Neural cell (in vitro differentiated cells): ENCODE measurements at regions not wholly inside any gene's neighbourhood (a gene's known extent, or its start where the extent isn't known, plus 50 kb on each side); places are given as distances from the start of the nearest gene placed in this dataset.

Experiments
- H2AFZ ChIP-seq: fragments of 200-600, 300-800 bp; sonication (generic), shearing (Covaris generic); 2 replicates; pipeline ENCODE4 v1.6.0; 2014; ENCODE audit warnings: low read depth, mild to moderate bottlenecking, antibody characterized with exemption, low read length, moderate library complexity
- H3F3A ChIP-seq: fragments of 200-600 bp; shearing (Covaris generic); 2 replicates; pipeline ENCODE4 v1.6.1; 2016; ENCODE audit warnings: mild to moderate bottlenecking, moderate library complexity, mixed read lengths, antibody characterized with exemption, low read length; ENCODE audit not compliant: insufficient read depth, poor library complexity, severe bottlenecking
- H3K27ac ChIP-seq: fragments of 200-600, 300-800 bp; sonication (generic), shearing (Covaris generic); 2 replicates; pipeline ENCODE4 v1.5.1; 2014; ENCODE audit warnings: mild to moderate bottlenecking, low read length, moderate library complexity
- H3K27me3 ChIP-seq: fragments of 300-800, 200-600 bp; sonication (generic), shearing (Covaris generic); 2 replicates; pipeline ENCODE4 v1.6.0; 2014; ENCODE audit warnings: mild to moderate bottlenecking, low read depth, low read length, moderate library complexity; ENCODE audit not compliant: insufficient read depth
- H3K36me3 ChIP-seq: fragments of 300-800, 200-600 bp; sonication (generic), shearing (Covaris generic); 2 replicates; pipeline ENCODE4 v1.5.1; 2014; ENCODE audit warnings: mild to moderate bottlenecking, antibody characterized with exemption, low read length, moderate library complexity; ENCODE audit not compliant: insufficient read depth
- H3K4me2 ChIP-seq: fragments of 300-800, 200-600 bp; sonication (generic), shearing (Covaris generic); 2 replicates; pipeline ENCODE4 v1.6.0; 2014; ENCODE audit warnings: mild to moderate bottlenecking, low read length
- H3K4me3 ChIP-seq: fragments of 300-800, 200-600 bp; sonication (generic), shearing (Covaris generic); 2 replicates; pipeline ENCODE4 v1.5.1; 2014; ENCODE audit warnings: mild to moderate bottlenecking, low read length, moderate library complexity
- H3K79me2 ChIP-seq: fragments of 200-600 bp; shearing (Covaris generic); replicated peaks from 2 replicates; pipeline ENCODE4 v1.6.0; 2014; ENCODE audit warnings: mild to moderate bottlenecking, low read length, moderate library complexity; ENCODE audit not compliant: insufficient read depth
- H3K9ac ChIP-seq: fragments of 300-800, 200-600 bp; sonication (generic), shearing (Covaris generic); 2 replicates; pipeline ENCODE4 v1.6.1; 2016; ENCODE audit warnings: mild to moderate bottlenecking, low read length, mixed read lengths
- H3K9me2 ChIP-seq: fragments of 200-600 bp; shearing (Covaris generic); 2 replicates; pipeline ENCODE4 v1.6.1; 2016; ENCODE audit warnings: mild to moderate bottlenecking, low read length, mixed read lengths; ENCODE audit not compliant: insufficient read depth
- H3K9me3 ChIP-seq: fragments of 200-600, 300-800 bp; sonication (generic), shearing (Covaris generic); 2 replicates; pipeline ENCODE4 v1.6.1; 2016; ENCODE audit warnings: mild to moderate bottlenecking, mixed run types, low read length, moderate library complexity, mixed read lengths
- H4K20me1 ChIP-seq: fragments of 200-600 bp; shearing (Covaris generic); 2 replicates; pipeline ENCODE4 v1.6.1; 2016; ENCODE audit warnings: mild to moderate bottlenecking, mixed run types; ENCODE audit not compliant: insufficient read depth
- EP300 ChIP-seq: fragments of 450-650 bp; conservative IDR thresholded peaks from 2 replicates; pipeline ENCODE4 v1.6.1; 2014; ENCODE audit warnings: antibody characterized with exemption, mild to moderate bottlenecking, moderate library complexity; ENCODE audit not compliant: poor library complexity, severe bottlenecking
- EZH2 ChIP-seq: fragments of 200-600, 300-800 bp; shearing (Covaris generic), sonication (generic); IDR thresholded peaks from 2 replicates; pipeline ENCODE4 v1.6.1; 2014; ENCODE audit warnings: antibody characterized with exemption, low read length, borderline replicate concordance, mild to moderate bottlenecking; ENCODE audit not compliant: insufficient read depth, poor library complexity, severe bottlenecking
- MXI1 ChIP-seq: fragments of 450-650 bp; conservative IDR thresholded peaks from 2 replicates; pipeline ENCODE4 v1.6.1; 2014; ENCODE audit warnings: antibody characterized with exemption, mild to moderate bottlenecking; ENCODE audit not compliant: poor library complexity, severe bottlenecking
- POLR2AphosphoS5 ChIP-seq: IDR thresholded peaks from 2 replicates; pipeline ENCODE4 v1.6.1; 2012
- RAD21 ChIP-seq: fragments of 450-650 bp; conservative IDR thresholded peaks from 2 replicates; pipeline ENCODE4 v1.6.1; 2014; ENCODE audit warnings: antibody characterized with exemption, mild to moderate bottlenecking, moderate library complexity
- REST ChIP-seq: IDR thresholded peaks from 2 replicates; pipeline ENCODE4 v1.6.1; 2012; ENCODE audit warnings: borderline replicate concordance
- SMC3 ChIP-seq: fragments of 450-650 bp; conservative IDR thresholded peaks from 2 replicates; pipeline ENCODE4 v1.6.1; 2014; ENCODE audit warnings: antibody characterized with exemption, mild to moderate bottlenecking, moderate library complexity; ENCODE audit not compliant: poor library complexity
- TAF1 ChIP-seq: IDR thresholded peaks from 2 replicates; pipeline ENCODE4 v1.6.1; 2012; ENCODE audit warnings: low read depth
- TF ChIP-seq, protein P1 (sequence below): fragments of 450-650 bp; IDR thresholded peaks from 2 replicates; pipeline ENCODE4 v1.5.1; 2014; ENCODE audit warnings: antibody characterized with exemption, mild to moderate bottlenecking, moderate library complexity; ENCODE audit not compliant: poor library complexity, severe bottlenecking

GRCh38 chr4:34181311-34181841, 2062.9 kb downstream of the ARAP2 start:
- H2AFZ ChIP-seq, result no peak overlapping the region
- H3K4me3 ChIP-seq, result no peak overlapping the region
- no peak overlapping the region for H3K9ac ChIP-seq
- H3K4me2 ChIP-seq, result no peak overlapping the region
- no peaks in the 10 kb centered on the region for H3K27me3 ChIP-seq
- TF ChIP-seq REST (no peak), TAF1 (no peak), RAD21 (no peak), SMC3 (no peak)
- no peaks in the 10 kb centered on the region for H4K20me1 ChIP-seq
- H3K79me2 ChIP-seq, result no peaks in the 10 kb centered on the region
- no peak overlapping the region for H3K27ac ChIP-seq
- no peaks in the 10 kb centered on the region for H3K9me3 ChIP-seq
- no peaks in the 10 kb centered on the region for H3K9me2 ChIP-seq
- no peaks in the 10 kb centered on the region for H3K36me3 ChIP-seq
- no peaks in the 10 kb centered on the region for H3F3A ChIP-seq

- Histone ChIP-seq H3K27me3 (no peaks in the 10 kb centered on the region), H3K27ac (no peak overlapping the region), H3K79me2 (no peaks in the 10 kb centered on the region), H3K9ac (no peak overlapping the region), H3F3A (no peaks in the 10 kb centered on the region), H3K9me2 (no peaks in the 10 kb centered on the region), H3K4me3 (no peak overlapping the region), H3K4me2 (no peak overlapping the region), H4K20me1 (no peaks in the 10 kb centered on the region), H2AFZ (no peak overlapping the region), H3K36me3 (no peaks in the 10 kb centered on the region), H3K9me3 (no peaks in the 10 kb centered on the region)
- TF ChIP-seq EZH2 (no peak), TAF1 (no peak), SMC3 (no peak), RAD21 (no peak), REST (no peak), POLR2AphosphoS5 (no peak), EP300 (no peak), MXI1 (no peak)
- TF ChIP-seq, protein P1, sequence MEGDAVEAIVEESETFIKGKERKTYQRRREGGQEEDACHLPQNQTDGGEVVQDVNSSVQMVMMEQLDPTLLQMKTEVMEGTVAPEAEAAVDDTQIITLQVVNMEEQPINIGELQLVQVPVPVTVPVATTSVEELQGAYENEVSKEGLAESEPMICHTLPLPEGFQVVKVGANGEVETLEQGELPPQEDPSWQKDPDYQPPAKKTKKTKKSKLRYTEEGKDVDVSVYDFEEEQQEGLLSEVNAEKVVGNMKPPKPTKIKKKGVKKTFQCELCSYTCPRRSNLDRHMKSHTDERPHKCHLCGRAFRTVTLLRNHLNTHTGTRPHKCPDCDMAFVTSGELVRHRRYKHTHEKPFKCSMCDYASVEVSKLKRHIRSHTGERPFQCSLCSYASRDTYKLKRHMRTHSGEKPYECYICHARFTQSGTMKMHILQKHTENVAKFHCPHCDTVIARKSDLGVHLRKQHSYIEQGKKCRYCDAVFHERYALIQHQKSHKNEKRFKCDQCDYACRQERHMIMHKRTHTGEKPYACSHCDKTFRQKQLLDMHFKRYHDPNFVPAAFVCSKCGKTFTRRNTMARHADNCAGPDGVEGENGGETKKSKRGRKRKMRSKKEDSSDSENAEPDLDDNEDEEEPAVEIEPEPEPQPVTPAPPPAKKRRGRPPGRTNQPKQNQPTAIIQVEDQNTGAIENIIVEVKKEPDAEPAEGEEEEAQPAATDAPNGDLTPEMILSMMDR, result no peak
Observed at GRCh38 chr4:34181891-34182290, 2062.4 kb downstream of the ARAP2 start.
